Endothelial cell of umbilical vein (primary cell): ENCODE measurements at regions not wholly inside any gene's neighbourhood (a gene's known extent, or its start where the extent isn't known, plus 50 kb on each side); places are given as distances from the start of the nearest gene placed in this dataset.

Experiments
- GATA2 ChIP-seq: IDR thresholded peaks from 2 replicates; pipeline ENCODE4 v1.7.0; 2011; ENCODE audit warnings: low read depth, mild to moderate bottlenecking, moderate library complexity, mixed read lengths, low read length; ENCODE audit not compliant: insufficient read length, insufficient read depth
- POLR2A ChIP-seq: IDR thresholded peaks from 2 replicates; pipeline ENCODE4 v1.6.1; 2012; ENCODE audit warnings: low read depth, mild to moderate bottlenecking, control low read depth, low read length
- TF ChIP-seq, protein P1 (sequence below), 2 donors: IDR thresholded peaks; 1 replicate in 1 of 2; 2 replicates in 1 of 2; pipeline ENCODE4 v1.5.1; 2011; ENCODE audit warnings: low read length in 2 of 2, mild to moderate bottlenecking in 2 of 2, moderate library complexity in 2 of 2, control low read depth in 1 of 2, inconsistent platforms in 1 of 2, low read depth in 1 of 2; ENCODE audit not compliant: insufficient read depth in 1 of 2; ENCODE audit errors: extremely low read depth in 1 of 2

DNA sequence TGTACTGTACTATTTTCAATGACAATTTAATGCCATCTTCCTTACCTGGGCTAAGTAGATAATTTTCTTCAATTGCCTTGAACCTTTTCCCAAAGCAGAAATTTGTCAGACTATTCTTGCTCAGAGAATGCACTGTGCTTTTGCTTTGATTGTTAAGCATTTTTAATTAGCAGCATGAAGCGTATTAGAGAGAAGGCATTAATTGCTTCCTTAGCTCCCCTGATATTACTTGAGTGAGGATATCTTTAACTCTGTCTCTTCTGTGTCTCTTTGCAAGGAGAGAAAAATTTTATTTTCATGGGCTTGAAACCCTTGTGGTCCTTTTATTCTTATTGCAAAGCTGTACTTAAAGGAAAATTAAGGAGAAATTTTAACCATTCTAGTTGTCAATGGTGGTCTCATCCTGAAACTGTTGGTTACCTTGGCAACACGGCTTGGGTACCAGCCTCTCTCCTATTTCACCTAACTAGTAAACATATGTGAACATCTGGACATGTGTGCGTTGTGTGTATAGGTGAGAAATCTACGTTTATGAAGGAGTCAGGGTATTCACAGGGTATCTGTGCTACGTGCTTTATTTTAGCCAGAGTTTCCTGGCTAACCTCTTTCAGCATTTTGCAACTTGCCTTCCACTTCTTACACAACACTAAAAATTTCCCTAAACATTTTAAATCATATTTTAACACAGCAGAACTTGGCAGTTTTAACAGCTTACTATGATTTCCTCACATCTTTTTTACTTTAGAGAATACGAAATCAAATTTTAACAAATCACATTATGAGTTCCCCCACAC, 225.5 kb downstream of the KLF5 start:
- TF ChIP-seq, protein P1, sequence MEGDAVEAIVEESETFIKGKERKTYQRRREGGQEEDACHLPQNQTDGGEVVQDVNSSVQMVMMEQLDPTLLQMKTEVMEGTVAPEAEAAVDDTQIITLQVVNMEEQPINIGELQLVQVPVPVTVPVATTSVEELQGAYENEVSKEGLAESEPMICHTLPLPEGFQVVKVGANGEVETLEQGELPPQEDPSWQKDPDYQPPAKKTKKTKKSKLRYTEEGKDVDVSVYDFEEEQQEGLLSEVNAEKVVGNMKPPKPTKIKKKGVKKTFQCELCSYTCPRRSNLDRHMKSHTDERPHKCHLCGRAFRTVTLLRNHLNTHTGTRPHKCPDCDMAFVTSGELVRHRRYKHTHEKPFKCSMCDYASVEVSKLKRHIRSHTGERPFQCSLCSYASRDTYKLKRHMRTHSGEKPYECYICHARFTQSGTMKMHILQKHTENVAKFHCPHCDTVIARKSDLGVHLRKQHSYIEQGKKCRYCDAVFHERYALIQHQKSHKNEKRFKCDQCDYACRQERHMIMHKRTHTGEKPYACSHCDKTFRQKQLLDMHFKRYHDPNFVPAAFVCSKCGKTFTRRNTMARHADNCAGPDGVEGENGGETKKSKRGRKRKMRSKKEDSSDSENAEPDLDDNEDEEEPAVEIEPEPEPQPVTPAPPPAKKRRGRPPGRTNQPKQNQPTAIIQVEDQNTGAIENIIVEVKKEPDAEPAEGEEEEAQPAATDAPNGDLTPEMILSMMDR (IDR thresholded peaks at IDR 0.05; ENCODE audit: extremely low read depth in 1 of 2, insufficient read depth in 1 of 2, low read depth in 1 of 2, low read length in 2 of 2): no peak
- TF ChIP-seq POLR2A: no peak
- no peak for TF ChIP-seq GATA2
